GM18870 (cell line): ENCODE measurements at regions not wholly inside any gene's neighbourhood (a gene's known extent, or its start where the extent isn't known, plus 50 kb on each side); places are given as distances from the start of the nearest gene placed in this dataset.

Experiments
- ATAC-seq: cut with Tn5 transposase; IDR thresholded peaks from one replicate; pipeline ENCODE4 v1.9.1; 2021; ENCODE audit warnings: moderate library complexity; ENCODE audit not compliant: unreplicated experiment

DNA sequence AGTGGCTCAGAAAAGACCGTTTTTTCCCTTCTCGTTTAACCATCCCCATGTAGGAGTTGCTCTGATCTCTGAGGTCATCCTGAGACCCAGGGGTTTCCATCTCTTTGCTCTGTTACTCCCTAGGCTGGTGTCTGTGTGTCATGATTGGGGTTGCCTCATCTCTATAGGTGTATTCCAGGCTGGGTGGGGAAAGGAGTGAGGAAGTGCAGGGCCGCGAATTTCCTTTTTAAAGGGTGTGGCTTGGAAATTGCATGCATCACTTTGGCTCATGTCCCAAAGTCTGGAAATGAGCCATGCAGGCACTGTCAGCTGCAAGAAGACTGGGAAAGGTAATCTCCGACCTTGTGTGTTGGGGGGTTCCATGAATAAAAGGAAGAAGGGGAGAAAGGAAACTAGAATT lies 201.9 kb downstream of the AACS start:
- ATAC-seq: no peak

DNA sequence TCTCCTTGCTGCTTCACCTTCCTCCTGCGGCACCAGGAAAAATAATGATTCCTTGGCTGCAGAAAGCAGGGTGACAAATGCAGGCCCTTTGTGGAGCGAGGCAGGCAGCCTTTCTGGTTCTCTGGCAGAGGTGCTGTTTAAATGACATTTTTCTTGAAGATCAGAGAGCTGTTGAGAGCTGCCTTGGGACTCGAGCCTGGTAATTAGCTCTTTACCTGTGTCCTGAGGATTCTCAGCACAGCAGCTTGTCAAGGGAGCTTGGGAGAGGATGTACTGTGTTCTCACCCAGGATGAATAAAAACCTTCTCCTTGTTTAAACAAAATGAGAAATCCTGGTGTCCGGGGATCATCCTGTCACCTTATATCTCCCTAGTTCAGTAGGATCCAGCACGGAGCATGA lies 204.0 kb downstream of the AACS start:
- ATAC-seq: no peak

DNA sequence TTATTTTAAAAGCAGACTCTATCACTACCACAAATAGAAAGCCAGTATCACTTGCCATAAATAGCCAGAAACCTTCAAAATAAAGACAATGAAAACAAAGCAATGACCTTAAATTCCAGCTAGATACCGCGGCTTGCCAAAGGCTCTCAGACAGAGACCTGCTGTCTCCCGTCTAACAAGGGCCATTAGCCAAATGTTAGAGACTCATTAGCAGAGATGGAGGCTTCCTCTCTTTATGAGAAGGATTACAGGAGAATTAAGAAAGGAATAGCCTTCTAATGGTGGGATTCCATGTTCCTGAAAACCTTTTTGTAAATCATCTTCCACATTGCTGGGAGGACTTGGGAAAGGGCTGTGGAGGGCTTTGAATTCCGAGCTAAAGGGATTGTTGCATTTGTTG lies 206.7 kb downstream of the AACS start:
- ATAC-seq: no peak

DNA sequence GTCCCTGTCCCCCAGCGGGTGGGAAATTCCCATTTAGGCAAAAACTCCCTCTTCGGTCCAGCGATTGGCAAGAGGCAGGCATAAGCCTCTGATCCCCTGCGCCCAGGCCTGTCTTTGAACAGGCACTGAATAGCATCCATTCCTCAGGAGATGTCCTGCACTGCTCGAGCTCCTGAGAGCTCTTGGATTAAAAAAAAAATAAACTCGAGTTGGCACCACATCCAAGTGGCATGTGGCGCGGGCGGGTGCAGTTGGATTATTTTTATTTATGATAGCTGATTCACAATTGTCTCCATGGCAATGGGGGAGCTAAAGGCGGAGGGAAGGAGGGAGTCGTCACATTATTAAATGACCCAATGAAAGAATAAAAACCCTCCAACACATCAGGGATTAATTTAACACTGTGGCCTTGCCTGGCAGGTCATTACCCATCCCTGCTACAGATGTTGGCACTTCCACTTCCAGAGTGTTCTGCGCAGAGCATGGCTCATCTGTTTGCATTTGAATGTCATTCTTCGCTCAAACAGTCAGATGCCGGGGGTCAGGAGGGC lies 207.2 kb downstream of the AACS start:
- ATAC-seq: no peak

DNA sequence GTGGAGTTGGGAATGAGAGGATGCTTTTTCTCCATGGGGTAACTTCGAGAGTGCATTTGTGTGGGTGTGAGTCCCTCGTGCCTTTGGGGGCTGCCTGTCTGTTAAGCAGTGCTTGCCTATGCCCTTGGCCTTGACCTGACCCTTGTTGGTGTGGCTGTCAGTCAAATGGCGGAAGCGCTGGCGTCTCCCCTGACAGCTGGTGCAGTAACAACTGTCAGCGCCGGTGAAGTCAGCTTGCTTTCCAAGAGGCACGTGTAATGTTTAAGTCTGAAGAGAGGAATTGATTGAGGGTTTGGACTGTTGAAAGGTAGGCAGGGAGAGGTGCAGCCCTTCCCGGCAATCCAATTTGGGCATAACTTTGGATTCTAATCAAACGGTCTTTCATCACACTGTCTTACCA lies 211.3 kb downstream of the AACS start:
- ATAC-seq: no peak

DNA sequence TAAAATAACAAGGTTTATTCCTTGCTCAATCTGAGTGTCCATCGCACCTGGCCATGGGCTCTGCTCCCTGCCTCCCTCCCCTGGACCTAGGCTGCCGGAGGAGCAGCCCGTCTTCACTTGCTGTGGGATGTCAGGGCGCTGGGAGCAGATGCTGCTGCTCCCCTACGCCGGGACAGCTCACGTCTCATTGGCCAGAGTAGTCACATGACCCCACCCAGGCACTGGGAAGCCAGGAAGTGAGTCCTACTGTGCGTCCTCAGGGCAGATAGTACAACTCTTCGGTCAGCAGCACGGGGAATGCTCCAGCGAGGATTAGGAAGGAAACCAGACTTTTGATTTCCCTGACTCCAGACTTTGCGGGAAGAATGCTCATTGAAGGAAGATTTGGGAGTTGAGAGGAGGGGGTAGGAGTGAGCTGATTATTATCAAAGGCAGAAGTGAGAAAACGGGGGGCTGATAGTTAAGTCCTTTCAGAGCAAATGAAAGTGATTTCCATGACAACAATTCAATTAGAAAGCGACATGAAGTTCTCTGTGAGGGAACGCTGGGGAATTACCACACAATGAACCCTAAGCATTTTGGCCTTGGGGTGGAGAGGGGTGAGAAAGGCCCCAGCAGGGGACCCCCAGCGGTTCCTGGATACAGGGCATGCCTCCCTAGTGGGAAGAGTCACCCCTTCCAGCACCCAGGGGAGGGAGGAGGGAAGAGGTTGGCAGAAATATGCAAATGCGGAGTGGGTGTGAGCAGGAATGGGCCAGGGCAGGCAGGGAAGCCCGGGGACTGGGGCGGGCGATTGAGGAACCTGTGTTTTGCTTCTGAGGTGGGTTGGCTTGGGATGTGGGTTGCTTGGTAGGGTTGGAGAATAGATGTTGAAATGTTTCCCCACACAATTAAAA lies 215.5 kb downstream of the AACS start:
- no peak for ATAC-seq

DNA sequence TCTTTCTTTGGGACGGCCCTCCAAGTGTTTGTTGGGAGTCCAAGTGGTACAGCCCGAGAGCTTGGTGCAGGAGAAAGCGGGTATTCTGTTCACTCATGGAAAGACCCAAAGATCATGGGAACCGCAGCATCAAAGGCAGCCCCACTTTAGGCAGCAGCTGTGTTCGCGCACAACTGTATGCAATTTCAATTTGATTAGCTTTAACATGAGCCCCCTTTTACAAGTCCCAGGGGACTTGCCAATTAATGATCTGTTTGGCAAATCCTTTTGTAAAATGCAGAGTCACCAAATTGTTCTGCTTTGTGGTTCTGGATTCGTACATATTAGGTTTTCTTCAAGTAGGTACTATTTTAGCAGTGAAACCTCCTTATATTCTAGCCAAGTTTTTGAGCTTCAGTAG lies 217.7 kb downstream of the AACS start:
- no peak for ATAC-seq

DNA sequence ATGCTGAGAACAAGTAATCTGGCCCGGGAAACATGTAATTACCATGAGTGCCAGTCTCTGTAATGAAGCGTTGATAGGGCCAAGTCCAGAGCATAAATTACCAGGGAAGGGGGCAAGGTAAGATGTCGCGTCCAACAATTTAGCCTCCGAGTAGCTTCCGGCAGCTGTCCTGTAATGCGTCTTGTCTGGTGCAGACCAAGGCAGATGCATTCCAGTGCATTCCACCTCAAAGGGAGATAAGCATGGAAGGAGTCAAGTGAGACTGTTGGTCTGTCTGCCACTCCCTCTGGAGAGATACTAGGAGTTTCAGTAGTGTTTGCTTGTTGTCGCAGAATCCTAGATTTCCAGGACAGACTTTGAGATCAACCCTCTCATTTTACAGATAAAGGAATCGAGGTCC lies 218.3 kb downstream of the AACS start:
- no peak for ATAC-seq

DNA sequence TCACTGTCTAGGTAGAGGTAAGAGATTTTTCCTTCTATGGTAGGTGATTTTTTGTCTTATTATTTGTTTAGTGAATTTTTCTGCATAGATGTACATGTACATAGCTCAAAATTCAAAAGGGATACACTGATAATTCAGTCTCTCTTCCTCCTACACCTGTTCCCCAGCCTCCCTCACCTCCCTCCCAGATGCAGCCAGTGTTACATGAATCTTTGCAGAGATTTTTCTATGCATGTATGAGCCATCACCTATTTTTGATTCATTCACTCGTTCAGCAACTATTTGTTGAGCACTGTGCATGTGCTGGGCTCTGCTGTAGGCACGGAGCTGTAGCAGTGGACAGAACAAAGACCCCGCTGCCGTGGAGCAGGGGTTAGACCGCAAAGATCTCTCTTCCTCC lies 218.9 kb downstream of the AACS start:
- no peak for ATAC-seq

DNA sequence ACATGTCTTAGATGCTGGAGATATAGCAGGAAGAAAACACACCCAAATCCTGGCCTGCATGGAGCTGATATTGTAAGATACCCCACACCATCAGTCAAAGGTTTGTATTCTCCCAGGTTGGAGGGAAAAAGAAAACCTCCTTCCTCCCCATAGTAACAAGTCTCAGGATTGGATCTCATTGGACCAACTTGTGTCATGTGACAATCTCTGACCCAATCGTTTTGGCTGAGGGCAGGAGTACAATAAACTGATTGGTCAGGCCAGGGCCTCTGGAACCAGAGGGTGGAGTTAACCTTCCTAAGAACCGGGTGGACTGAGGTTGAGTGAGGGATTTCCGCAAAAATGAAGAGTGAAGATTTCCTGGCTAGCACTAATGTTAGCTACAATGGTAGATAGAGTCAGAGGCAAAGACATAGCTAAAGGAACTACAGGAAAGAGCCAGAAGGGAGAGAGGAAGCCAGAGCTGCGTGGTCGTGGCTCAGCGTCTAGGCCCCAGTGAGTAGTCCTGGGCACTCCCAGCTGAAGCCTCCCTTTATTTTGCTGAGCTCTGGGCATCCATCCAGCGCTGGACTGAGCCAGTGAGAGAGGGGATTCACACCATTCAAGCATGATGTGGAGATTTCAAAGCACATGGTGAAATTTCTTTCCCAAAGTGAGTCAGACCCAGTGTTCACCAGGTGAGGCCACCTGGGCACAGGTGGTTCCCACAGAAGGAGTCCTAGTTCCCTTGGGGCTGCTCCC lies 219.9 kb downstream of the AACS start:
- no peak for ATAC-seq

DNA sequence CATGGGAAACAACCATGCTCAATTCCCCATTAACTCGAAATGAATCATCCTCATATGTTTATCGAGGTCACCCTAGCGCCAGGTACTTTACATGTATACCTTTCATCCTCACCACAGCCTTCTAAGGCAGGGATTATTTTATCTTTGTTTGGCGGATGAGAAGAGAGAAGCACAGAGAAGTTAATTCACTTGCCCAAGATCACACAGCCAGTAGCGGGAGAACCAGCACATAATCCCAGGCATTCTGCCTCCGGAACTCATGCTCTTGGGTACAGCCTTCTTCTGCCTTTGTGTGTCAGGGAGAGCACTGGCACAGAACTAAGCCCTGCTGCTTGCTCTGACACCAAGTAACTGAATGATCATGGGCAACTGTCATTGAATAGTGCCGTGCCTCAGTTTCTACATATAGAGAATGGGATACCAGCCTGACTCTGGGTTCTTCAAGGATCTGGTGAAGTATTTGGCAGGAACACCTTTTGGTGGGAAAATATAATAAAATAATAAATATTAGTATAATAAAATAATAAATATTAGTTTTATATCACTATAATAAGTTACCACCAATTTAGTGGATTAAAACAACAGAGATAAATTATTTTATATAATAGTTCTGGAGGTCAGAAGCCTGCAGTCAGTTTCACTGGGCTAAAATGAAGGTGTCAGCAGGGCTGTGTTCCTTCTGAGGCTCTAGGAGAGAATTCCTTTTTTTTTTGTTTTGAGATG lies 220.9 kb downstream of the AACS start:
- ATAC-seq: no peak

DNA sequence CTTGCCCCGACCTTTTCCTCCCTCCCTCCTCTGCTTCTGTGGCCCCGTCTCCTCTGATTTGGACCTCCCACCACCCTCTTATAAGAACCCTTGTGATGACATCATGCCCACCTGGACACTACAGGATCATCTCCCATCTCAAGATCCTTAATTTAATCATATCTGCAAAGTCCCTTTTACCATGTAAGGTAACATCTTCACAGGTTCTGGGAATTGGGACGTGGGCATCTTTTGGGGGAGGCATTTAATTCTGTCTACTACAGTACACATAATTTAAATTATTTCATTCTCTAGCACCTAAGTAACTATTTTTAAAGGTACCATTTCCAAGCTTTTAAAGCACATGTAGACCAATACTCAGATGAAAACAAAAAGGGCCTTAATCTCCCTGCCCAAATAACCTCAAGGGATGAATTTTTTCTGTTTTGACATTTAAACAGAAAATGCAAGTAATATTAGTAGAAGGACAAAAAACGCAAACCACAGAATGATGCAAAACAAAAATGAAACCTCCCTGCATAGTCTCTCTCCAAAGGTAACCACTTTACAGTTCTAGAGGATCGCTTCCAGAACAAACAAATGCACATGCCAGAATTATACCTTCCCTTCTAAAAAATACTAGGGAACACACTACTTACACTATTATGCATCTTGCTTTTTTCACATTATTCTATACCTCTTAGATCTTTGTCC lies 222.1 kb downstream of the AACS start:
- ATAC-seq: peak; percentile 89

DNA sequence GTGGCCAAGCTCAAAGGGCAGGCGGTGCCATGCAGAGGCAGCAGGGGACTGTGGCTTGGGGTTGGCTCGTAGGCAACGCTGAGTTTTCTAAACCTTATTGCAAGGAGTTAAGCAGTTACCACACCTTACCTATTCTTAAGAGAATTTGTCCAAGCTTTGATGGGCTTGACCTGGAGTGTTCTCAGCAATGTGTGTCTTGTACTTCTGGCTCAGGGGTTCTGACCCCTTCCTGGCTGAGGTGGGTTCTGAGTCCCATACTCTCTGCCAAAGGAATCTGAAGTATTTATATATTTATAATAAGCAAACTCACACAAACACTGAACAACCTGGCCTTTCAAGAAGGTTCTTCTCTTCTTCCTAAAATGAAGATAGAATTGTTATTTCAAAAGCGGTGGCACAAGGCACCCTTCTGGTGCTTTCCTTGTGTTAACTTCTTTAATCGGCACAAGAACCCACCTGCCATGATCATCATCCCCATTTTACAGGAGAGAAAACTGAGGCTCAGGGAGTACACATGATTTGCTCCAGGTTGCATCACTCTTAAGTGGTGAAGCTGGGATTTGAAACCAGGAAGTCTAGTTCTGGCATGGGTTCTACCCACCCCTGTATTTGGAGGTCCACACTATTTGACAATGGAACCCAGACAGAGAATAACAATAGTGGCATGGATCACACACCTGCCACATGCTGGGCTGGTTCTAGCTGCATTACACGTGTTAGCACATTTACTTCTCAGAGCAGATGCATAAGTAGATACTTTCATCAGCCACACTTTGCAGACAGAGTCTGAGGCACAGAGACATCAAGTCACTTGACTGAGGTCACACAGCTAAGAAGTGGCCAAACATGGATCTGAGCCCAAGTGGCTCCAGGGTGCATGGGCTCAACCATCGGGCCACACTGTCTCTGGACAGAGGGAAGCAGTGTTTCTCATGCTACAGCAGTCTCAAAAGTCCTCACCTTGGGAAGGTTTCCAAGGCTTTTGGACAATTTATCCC lies 224.0 kb downstream of the AACS start:
- no peak for ATAC-seq

DNA sequence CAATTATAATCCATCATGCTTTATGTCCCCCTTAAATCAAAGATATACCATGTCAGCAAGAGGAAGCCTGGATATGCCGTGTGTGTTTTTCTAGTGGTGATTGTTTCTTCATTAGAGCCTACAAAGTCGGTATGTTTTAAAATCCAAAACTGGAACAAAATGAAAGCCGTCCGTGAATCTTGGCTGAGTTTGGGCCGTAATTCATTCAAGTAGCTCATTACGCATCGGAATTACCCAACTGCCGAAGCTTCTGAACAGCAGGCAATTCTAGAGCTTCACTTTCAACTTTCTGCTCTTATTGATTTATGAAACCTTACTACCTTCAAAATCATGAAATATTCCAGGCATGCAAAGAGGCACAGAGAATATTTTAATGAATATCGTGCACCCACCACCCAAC lies 224.7 kb downstream of the AACS start:
- no peak for ATAC-seq

DNA sequence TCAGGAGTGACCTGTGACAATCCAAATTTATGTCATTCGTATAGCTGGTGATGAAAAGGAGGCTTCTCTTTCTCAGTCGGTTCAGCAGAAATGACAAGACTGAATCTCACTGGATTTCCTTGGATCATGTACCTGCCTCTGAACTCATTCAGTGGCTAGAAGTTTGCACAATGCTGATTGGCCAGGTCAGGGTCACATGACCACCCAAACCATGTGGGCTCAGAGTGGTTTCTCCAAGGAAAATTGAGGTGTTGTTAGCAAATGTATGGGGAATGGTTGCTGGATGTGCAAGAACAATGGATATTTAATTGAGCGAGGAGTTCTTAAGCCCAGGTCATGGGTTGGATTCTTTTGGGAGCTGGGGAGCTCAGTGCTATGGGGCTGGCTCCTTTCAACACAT lies 227.5 kb downstream of the AACS start:
- ATAC-seq: no peak

DNA sequence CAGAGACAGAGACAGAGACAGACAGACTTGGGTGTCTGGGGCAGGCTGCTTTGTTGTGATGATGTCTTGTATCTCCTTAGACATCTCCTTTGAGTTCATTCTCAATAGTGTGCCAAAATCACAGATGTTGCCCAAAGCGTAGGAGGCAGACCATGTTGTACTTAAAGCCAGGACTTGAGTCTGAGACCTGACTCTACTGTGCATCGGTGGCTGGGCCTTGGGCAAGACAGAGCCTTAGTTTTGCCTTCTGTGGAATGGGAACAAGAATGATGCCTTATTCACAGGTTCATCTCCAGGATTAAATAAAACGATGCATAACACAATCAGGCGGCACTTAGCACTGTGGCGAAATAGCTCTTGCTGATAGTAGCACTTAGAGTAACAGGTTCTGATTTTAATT lies 230.3 kb downstream of the AACS start:
- ATAC-seq: no peak

DNA sequence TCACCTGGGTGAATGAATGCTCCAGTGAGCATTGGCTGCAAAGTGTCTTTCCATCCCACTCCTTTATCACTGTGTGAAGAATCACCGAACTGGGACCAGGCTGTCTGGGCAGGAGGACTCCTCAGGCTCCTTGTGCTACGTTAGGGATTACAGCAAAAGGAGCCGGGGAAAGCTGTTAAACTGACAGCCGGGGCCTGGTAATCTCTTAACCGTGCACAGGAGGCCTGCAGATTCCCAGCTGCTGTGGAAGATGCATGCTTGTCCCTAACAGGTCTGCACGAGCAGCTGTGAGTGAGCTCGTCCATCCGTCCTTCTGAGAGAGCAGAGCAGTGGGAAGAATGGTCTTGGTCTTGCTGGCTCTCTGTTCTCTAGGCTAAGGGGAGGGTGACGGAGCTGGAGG lies 231.5 kb downstream of the AACS start:
- no peak for ATAC-seq

DNA sequence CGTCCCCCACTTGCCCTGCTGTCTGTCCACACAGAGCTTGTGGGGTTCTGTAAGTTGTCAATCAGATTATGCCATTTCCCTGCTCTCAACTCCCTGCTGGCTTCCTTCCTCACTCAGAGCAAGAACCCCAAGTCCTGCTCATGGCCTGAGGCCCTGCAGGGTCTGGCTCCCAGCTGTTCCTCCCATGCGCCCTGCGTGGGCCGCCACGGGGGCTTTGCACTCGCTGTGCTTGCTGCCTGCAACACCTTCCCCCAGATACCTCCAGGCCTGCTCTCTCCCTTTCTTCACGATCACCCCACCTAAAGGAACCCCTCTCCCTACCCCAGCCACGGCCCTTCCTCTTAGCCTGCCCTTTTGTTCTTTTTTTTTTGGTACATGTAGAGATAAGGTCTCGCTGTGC lies 234.6 kb downstream of the AACS start:
- ATAC-seq: no peak

DNA sequence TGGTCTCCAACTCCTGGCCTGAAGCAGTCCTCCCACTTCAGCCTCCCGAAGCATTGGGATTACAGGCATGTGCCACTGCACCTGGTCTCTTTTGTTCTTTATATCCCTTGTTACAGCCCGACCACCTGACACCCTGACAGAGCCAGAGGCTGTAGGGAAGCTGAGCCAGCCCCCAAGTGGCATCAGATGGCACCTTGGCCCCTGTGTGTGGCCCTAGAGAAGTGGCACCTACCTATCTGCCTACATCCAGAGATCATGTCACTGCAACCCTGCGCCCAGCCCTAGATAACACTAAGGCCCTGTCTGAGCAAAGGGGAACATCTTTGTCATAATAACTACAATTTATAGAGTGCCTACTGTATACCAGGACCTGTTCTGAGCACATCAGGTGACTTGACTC lies 235.0 kb downstream of the AACS start:
- ATAC-seq: no peak

DNA sequence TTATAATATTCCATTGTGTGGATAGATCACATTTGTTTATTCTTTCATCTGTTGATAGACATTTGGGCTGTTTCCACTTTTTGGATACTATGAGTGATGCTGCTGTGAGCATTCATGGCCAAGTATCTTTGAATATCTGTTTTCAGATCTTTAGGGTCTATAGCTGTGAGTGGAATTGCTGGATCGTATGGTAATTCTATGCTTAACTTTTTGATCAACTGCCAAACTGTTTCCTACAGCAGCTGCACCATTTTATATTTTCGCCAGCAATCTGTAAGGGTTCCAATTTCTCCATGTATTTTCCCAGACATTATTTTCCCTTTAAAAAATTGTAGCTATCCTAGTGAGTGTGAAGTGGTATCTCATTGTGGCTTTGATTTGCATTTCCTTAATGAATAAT lies 238.1 kb downstream of the AACS start:
- no peak for ATAC-seq
